NT2/D1 (cell line): ENCODE measurements at regions not wholly inside any gene's neighbourhood (a gene's known extent, or its start where the extent isn't known, plus 50 kb on each side); places are given as distances from the start of the nearest gene placed in this dataset.

Experiments used
- DNase-seq: peaks from one replicate; pipeline ENCODE4 v3.0.0-alpha.2; 2011; ENCODE audit warnings: low read depth, low spot score
- H3K27me3 ChIP-seq: 2 replicates; pipeline ENCODE4 v1.6.0; 2011; ENCODE audit warnings: mild to moderate bottlenecking; ENCODE audit not compliant: insufficient read length, insufficient read depth
- H3K36me3 ChIP-seq: 2 replicates; pipeline ENCODE4 v1.6.1; 2011; ENCODE audit warnings: mild to moderate bottlenecking, low read length, mixed read lengths; ENCODE audit not compliant: insufficient read depth, insufficient read length
- H3K4me1 ChIP-seq: 2 replicates; pipeline ENCODE4 v1.5.1; 2011; ENCODE audit not compliant: insufficient read depth, insufficient read length
- H3K4me3 ChIP-seq: 2 replicates; pipeline ENCODE4 v1.5.1; 2011; ENCODE audit warnings: low read depth; ENCODE audit not compliant: insufficient read length
- H3K9ac ChIP-seq: 2 replicates; pipeline ENCODE4 v1.6.0; 2011; ENCODE audit warnings: low read depth; ENCODE audit not compliant: insufficient read length
- H3K9me3 ChIP-seq: 2 replicates; pipeline ENCODE4 v1.5.1; 2011; ENCODE audit warnings: mild to moderate bottlenecking, low read length; ENCODE audit not compliant: insufficient read depth
- SUZ12 ChIP-seq: IDR thresholded peaks from 2 replicates; pipeline ENCODE4 v1.6.1; 2011; ENCODE audit not compliant: insufficient read length, insufficient read depth; ENCODE audit errors: extremely low read depth
- YY1 ChIP-seq: IDR thresholded peaks from 2 replicates; pipeline ENCODE4 v1.6.1; 2011; ENCODE audit not compliant: insufficient read length, insufficient read depth
- ZNF274 ChIP-seq: IDR thresholded peaks from 2 replicates; pipeline ENCODE4 v1.6.1; 2011; ENCODE audit warnings: mild to moderate bottlenecking, low read depth, low read length

DNA sequence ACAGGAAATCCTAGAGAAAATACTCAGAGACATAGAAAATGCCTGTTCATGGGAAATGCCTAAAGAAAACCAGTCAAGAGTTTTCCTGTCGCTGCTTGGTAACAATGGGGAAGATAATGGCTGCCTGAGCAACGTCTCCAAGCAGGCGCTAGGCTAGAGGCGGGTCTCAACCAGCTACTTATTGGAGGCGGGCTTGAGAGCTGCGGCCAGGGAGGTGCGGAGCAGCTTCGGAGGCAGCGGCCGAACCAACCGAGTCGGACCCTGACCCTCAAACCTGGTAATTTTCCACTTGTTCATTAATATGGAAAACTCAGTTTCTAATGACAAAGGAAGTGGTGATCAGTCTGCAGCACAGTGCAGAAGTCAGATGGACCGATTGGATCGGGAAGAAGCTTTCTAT, 173.1 kb downstream of the DTWD1 start:
- H3K36me3 ChIP-seq: no peaks in the 10 kb centered on the region
- DNase-seq: no peak
- no peaks in the 10 kb centered on the region for H3K27me3 ChIP-seq
- TF ChIP-seq SUZ12 (no peak), YY1 (no peak), ZNF274 (no peak)
- no peak overlapping the region for H3K9ac ChIP-seq
- H3K4me3 ChIP-seq: no peak overlapping the region
- H3K4me1 ChIP-seq: no peaks in the 10 kb centered on the region
- H3K9me3 ChIP-seq: peaks cover 6% of the 10 kb centered on the region

DNA sequence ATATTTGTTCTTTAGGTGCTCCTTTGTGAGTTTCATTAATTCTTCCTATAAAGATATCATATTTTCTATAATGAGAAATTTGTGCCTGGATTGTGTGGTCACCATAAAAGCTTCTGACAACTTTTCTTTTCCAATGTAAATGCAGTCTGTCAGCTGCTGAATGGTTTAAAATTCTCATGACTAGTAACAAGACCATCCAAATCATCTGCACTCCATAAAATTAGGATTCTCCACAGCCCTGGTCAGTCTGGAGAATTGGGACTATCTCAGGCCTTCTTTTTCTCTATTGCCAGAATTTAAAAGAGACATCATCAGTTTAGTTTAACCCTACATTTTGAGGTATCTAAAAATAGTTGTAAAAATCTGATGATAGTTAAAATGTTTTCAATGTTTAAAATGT, 180.9 kb downstream of the DTWD1 start:
- no peak for DNase-seq
- H3K27me3 ChIP-seq: no peaks in the 10 kb centered on the region
- no peak overlapping the region for H3K4me3 ChIP-seq
- H3K4me1 ChIP-seq: no peaks in the 10 kb centered on the region
- no peak for TF ChIP-seq YY1
- no peak for TF ChIP-seq SUZ12
- TF ChIP-seq ZNF274: no peak
- no peaks in the 10 kb centered on the region; the same call in 1 of the 2 replicates for H3K9me3 ChIP-seq
- H3K9ac ChIP-seq: no peak overlapping the region
- no peaks in the 10 kb centered on the region for H3K36me3 ChIP-seq
